ENCODE measurements at regions not wholly inside any gene's neighbourhood (a gene's known extent, or its start where the extent isn't known, plus 50 kb on each side); places are given as distances from the start of the nearest gene placed in this dataset.

DNA sequence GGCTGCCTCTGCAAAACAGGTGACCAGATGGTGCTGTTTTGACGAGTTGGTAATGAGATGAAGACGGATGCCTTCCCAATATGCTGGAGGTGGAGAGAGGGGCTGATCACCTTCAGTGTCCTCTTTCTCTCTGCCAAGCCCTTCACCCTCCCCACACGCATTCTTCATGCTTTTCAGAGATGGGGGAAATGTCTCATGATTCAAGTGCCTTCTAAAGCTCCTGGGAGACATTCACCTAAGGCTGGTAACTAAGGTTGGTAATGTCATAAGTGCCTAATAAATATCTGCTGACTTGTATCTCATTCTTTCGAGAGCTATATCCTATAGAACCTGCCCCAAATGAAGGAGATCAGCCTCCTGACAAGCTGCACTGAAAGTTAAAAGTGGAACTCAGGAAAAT is 86.2 kb upstream of the MBNL2 start:
- no peak for TF ChIP-seq EZH2 (IDR thresholded peaks at IDR 0.05; ENCODE audit: borderline replicate concordance, insufficient read depth, low read depth, low read length, poor library complexity, severe bottlenecking)
- TF ChIP-seq, protein P1, sequence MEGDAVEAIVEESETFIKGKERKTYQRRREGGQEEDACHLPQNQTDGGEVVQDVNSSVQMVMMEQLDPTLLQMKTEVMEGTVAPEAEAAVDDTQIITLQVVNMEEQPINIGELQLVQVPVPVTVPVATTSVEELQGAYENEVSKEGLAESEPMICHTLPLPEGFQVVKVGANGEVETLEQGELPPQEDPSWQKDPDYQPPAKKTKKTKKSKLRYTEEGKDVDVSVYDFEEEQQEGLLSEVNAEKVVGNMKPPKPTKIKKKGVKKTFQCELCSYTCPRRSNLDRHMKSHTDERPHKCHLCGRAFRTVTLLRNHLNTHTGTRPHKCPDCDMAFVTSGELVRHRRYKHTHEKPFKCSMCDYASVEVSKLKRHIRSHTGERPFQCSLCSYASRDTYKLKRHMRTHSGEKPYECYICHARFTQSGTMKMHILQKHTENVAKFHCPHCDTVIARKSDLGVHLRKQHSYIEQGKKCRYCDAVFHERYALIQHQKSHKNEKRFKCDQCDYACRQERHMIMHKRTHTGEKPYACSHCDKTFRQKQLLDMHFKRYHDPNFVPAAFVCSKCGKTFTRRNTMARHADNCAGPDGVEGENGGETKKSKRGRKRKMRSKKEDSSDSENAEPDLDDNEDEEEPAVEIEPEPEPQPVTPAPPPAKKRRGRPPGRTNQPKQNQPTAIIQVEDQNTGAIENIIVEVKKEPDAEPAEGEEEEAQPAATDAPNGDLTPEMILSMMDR (IDR thresholded peaks at IDR 0.05), result no peak

Data from B cell (primary cell).